GM12874 (cell line): ENCODE measurements at regions not wholly inside any gene's neighbourhood (a gene's known extent, or its start where the extent isn't known, plus 50 kb on each side); places are given as distances from the start of the nearest gene placed in this dataset.

Experiments
- CTCF ChIP-seq: IDR thresholded peaks from 2 replicates; pipeline ENCODE4 v1.5.1; 2011; ENCODE audit warnings: low read depth, mild to moderate bottlenecking, control low read depth, low read length, moderate library complexity; ENCODE audit not compliant: insufficient read depth

GRCh38 chr4:31573554-31573953 is 853.4 kb downstream of the PCDH7 start:
- no peak for TF ChIP-seq CTCF

- TF ChIP-seq CTCF = no peak
Observed at GRCh38 chr4:31575504-31575903, 855.3 kb downstream of the PCDH7 start.

- TF ChIP-seq CTCF = no peak
Observed at GRCh38 chr4:31580843-31581242, 860.7 kb downstream of the PCDH7 start.

GRCh38 chr4:31585503-31585902 is 865.3 kb downstream of the PCDH7 start:
- TF ChIP-seq CTCF = no peak

GRCh38 chr4:31592293-31592692 is 872.1 kb downstream of the PCDH7 start:
- TF ChIP-seq CTCF = no peak

GRCh38 chr4:31595496-31595895 is 875.3 kb downstream of the PCDH7 start:
- TF ChIP-seq CTCF = no peak

GRCh38 chr4:31598639-31599038 is 878.5 kb downstream of the PCDH7 start:
- no peak for TF ChIP-seq CTCF

- no peak for TF ChIP-seq CTCF
Observed at GRCh38 chr4:31601793-31602192, 881.6 kb downstream of the PCDH7 start.
